GM12872 (cell line): ENCODE measurements at regions not wholly inside any gene's neighbourhood (a gene's known extent, or its start where the extent isn't known, plus 50 kb on each side); places are given as distances from the start of the nearest gene placed in this dataset.

Source experiments
- CTCF ChIP-seq: IDR thresholded peaks from 3 replicates; pipeline ENCODE4 v1.5.1; 2011; ENCODE audit warnings: low read depth, mild to moderate bottlenecking, low read length, moderate library complexity; ENCODE audit not compliant: insufficient read depth

GRCh38 chr15:81524496-81524895, 150.5 kb upstream of the TMC3 start:
- no peak for TF ChIP-seq CTCF

- 0 out of 3 replicates have a peak, but pooled peaks have one; percentile 10 for TF ChIP-seq CTCF
Measured at GRCh38 chr15:81523867-81524266, 149.9 kb upstream of the TMC3 start.

GRCh38 chr15:81520480-81520879, 146.5 kb upstream of the TMC3 start:
- TF ChIP-seq CTCF = no peak

GRCh38 chr15:81516461-81516860, 142.4 kb upstream of the TMC3 start:
- no peak for TF ChIP-seq CTCF

DNA sequence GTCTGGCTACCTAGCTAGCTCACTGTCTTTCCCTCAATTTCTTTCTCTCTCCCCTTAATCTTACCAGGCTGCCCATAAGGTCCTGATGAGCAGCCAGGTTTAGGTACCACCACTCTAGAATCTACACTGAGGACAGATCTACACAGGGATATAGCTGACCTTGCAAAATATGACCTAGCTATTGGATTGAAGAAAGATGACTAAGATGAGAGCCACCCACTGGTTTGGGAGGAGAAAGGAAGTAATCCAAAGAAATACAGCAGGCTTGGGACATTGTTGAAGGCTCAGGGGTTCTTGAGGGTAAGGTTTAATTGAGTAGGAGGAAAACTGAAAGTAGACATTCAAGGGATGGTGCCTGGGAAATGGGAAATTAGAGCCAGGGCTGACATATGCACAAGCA, 142.0 kb upstream of the TMC3 start:
- TF ChIP-seq CTCF = no peak

DNA sequence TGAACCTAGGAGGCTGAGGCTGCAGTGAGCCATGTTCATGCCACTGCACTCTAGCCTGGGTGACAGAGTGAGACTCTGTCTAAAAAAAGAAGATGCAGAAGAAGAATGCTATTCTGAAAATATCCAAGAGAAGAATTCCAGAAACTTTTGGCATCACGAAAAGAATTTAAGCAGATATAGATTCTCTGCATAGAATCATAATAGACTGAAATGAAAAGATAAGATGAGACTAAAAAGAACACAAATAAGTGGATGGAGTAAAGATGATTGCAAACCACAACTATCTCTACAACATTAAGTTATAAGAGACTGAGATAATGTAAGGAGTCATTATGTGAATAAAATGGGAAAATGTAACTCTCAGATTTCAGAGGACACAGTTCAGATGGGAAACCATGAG, 140.7 kb upstream of the TMC3 start:
- TF ChIP-seq CTCF = no peak

GRCh38 chr15:81511138-81511537, 137.1 kb upstream of the TMC3 start:
- TF ChIP-seq CTCF = no peak

- no peak for TF ChIP-seq CTCF
Measured at GRCh38 chr15:81507831-81508230, 133.8 kb upstream of the TMC3 start.
